Bone marrow (tissue), 2 donors: ENCODE measurements at regions not wholly inside any gene's neighbourhood (a gene's known extent, or its start where the extent isn't known, plus 50 kb on each side); places are given as distances from the start of the nearest gene placed in this dataset.

ENCODE experiments used
- DNase-seq, 2 donors: peaks; one replicate each; lab custom pipeline; 2025; lab: John Stamatoyannopoulos, UW

DNA sequence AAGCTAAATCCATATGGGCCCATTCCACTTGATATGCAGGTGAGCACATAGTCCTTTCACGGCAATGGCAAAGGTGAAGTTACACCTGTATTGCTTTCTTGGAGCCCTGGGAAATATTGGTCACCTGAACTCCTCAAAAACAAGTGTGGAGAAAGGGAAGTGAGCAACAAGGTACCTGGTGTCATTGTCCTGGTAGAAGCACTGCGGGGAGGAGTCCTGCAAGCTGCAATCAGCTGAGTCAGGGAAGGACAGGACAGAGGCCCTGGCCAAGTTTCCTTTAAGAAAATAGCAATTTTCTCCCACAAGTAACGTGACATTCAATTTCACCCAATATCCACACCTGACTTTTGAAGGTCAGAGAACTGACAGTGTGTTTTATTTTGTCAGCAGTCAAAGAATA lies 389.1 kb downstream of the IRS2 start:
- no peak for DNase-seq

DNA sequence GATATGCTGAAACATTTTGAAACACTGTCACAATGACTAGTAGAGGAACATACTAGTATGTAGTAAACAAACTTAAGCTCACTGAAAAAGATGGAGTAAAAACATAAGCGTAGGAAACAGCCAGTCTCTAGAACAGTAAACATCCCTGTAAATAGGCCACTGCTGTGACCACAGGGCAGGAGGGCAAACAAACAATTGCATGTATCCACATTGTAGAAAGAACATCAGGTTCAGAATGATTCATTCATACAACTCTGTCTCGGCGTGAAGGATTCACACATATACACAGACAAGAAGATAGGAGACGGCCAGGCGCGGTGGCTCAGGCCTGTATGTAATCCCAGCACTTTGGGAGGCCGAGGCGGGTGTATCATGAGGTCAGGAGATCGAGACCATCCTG lies 390.1 kb downstream of the IRS2 start:
- no peak for DNase-seq

DNA sequence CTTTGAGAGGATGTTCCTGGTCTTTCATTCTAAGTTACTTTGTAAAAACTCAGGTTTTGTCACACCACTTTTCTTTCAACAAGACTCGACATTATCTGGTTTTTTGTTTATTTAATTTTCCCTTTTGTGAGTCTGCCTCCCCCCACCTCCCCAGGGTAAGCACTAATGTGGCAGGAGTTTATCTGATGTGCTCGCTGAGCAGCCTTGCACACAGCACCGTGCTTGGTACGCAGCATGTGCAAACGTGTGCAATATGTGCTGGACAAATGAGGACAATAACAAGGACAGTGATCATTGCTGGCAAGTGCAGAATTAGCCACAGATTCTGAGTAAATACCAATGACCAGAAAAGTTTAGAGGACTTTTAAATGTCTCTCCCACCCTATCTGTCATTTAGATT lies 391.4 kb downstream of the IRS2 start:
- DNase-seq = no peak

DNA sequence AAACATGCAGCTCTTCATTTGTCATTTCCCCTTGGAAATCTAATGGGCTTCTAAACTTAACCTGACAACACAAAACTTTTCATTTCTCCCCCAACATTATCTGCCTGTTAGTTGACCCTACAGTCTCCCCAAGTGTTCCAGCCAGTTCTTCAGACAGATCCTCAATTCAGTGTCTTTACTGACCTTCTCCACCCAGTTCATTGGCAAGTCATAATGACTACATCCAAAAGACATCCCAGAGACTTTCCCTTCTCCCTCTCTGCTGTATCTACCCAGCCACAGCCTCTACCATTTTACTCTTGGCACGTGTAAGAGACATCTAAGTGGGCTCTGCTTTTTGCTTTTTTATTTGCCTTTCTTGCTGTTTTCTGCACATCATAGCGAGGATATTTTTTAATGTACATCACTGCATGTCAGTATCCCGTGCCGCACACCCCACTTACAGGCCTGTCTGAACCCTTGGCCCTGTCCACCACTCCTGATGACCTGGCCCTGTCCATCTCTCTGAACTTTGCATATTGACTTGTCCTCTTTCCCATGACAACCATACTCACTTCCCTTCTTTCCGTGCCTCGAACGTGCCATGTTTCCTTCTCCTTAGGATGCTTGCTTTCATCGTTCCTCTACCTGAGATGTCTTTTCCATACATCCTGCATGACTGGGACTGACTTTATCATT lies 391.9 kb downstream of the IRS2 start:
- DNase-seq = no peak

DNA sequence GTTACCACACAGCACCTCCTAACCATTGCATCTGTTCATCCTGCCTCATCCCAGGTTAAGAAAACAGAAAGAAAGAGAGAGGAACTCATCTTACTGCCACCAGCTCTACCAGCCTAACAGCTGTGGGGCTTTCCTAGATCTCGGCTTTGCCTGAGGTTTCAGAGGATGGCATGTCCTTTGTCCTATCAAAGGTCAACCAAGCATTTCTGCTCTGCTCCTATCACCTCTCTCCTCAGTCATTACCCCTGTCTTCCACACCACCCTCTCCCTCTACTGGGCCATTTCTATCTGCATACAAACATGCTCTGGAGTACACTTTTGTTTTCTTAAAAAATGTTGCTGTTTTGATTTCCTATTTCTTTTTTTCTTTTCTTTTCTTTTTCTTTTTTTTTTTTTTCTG lies 393.3 kb downstream of the IRS2 start:
- no peak for DNase-seq

DNA sequence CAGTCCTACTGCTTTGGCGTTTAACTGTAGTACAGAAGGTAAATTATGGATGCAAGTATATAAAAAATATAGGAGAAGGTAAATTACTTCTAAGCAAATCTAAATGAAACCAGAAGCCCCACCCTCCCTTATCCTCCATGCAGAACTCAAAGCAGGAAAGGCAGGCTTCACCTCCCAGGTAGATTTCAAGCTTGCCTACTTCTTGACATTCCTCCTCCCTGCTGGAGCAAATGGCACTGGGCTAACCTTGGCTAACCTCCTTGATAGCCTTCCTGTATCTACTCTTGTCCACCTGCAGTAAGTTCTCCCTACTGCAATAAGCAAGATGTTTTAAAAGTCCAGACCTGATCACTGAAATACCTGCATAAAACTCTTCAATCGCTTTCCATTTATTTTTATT lies 396.0 kb downstream of the IRS2 start:
- no peak for DNase-seq

DNA sequence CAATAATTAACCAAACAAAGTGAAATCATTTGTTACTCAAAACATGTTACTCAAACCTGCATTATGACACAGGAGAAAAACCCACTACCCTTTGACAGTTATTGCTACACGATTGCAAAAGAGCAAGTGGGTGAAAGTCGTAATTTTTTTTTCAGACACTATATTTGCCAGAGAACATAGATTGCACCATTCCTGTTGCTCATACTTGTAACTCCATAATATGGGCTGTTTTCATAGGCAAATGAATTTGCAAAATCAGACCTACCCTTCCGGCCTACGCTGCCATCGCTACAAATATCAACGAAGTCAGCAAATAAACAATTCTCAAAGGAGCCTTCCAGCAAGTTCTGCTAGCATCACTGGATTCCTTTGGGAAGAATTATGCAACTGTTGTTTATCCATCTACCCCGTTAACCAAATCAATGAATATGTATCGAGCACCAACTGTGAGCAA lies 396.5 kb downstream of the IRS2 start:
- peak in 1 of 2 donors; percentile 19 for DNase-seq

DNA sequence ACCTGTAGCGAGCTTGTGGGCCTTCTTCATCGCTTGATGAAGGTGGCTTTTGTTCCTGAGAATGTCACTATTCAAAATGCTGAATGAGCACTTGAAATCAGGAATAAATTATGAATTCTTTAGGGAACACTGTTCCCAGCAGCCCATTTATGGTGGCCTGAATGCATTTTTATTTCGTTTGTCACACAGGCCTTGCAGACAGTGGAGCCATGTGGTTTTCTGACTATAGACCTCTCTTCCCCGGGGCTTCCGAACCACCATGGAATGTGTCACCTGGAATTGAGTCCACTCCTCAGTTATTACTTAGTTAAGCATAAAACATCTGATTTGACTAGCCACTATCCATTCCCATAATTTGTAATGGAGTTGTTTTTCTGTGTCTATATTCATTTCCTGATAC lies 396.9 kb downstream of the IRS2 start:
- DNase-seq = no peak

DNA sequence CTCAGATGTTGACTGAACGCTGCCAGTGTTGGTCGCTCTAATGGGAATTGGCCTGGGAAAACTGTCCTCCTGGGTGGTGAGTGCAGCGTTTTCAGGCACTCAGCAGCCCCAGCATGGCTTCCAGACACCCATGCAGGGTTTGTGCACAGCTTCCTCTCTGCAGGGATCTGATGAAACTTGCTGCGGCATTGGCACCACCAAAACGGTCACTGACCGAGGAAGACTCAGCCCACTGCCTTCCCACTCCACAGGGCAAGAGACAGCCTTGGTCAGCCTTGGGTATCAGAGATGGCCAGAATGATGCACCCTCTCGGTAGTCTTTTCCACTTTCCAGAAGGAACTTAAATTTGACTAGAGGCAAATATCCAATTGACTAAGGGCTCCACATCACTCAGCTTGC lies 398.9 kb downstream of the IRS2 start:
- no peak for DNase-seq

DNA sequence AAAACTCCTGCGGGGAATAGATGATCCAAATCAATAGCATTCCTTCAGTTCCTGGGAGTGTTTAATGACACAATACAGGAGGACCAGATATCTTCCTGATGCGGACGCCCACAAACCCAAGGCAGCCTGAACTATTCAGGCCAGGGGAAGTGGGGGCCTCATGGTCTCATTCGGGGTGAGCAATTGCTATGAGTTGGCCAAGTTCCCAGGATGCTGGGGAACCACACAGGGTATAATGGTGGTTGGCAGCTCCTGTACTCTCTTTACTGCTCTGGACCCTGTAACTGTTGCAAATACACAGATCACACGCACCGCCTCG lies 401.2 kb downstream of the IRS2 start:
- DNase-seq = no peak

DNA sequence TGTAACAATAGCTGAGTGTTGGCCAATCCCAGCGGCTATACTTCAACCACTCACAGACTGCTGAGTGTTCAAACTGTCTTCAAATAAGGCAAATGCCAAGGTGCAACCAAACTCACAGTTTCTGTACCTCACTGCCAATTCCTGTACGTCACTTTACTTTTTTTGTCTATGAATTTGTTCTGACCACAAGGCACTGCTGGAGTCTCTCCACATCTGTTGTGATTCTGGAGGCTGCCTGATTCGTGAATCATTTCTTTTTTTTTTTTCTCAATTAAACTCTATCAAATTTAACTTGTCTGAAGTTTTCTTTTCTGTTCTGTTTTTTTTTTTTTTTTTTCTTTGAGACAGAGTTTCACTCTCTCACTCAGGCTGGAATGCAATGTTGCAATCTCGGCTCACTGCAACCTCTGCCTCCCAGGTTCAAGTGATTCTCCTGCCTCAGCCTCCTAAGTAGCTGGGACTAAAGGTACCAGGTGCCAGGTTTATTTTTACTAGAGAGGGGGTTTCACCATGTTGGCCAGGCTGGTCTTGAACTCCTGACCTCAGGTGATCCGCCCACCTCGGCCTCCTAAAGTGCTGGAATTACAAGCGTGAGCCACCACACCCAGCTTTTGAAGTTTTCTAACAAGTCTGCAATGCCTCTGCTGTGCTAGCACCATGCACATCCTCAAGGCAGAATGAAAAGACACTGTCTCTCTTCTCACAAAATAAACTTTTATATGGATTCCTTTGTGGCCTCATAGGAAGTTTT lies 401.7 kb downstream of the IRS2 start:
- DNase-seq = no peak

DNA sequence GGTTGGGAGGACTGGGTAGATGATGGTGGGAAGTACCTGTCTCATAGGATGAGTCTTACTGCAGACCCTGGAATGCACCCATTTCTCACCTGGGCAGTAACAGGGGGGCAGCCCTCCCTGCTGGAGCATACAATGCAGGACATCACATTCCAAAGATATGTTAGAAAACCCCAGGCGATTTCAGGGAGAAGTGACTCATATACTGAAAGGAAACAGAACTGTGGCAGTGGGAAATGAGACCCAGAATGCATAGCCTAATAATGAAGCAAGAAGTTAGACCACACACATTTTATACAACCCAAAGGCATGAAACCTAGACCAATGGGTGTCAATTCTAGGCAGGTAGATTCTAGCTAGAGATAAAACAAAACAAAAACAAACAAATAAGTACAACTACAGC lies 402.7 kb downstream of the IRS2 start:
- DNase-seq = no peak

DNA sequence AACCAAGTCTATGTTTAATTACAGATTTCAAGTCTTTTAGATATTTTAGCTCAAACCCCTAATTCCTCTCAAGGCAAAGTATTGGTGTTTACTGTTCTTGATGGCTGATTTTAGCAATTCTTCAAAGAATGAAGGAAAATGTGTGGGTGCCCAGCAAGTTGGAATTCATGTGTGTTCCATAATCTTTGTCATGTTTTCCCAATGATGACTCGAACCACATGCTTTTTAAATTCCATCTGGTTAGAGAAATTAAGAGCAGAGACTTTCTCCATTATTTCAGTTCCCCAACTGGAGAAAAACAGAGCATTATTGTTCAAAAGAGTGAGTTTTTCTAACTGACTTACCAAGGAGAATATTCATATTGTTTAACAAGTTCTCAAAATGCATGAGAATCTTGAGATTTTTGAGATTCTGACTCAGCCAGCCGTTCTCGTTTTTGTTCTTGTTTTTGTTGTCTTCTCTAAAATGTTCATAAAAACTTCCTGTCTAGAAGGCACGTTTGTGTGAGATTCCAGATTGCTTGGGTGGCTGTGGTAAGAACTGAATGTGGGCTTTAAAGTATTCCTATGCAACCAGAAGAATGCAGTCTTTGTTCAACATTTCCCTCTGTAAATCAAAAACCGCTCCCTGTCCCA lies 404.7 kb downstream of the IRS2 start:
- DNase-seq = no peak

DNA sequence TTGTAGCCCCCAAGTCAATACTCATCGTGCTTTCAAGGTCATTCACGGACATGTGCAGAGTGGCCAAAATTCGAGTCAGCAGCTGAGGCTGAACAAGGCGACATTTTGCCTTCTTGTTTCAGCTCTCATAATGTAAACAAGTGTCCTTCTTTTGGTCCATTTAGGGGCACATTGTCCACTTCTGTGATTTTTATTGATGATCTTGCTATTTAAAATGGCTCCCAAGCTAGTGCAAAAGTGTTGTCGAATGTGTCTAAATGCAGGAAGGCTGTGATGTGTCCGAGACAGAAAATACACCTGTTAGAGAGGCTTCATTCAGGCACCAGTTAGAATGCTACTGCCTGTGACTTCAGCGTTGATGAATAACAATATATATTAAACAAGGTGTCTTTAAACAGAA lies 405.9 kb downstream of the IRS2 start:
- DNase-seq = no peak

DNA sequence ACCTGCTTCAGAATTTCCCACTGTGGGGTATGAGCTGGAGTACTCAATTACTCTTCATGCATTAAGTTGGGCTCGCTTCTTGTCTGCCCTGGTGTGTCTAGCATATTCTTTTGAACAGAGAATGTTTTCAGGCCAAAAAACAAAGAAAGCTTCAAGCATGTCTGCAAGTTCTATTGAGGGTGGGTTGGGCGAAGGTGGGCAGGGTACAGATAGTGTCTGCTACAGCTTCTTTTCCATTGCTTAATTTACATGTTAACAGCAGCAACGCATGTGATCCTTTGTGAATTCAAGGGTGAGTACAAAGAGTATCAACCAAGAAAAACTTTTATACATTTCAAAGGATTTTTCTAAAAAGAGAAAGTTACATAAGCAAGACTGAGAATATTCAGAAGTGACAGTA lies 406.5 kb downstream of the IRS2 start:
- DNase-seq = no peak

DNA sequence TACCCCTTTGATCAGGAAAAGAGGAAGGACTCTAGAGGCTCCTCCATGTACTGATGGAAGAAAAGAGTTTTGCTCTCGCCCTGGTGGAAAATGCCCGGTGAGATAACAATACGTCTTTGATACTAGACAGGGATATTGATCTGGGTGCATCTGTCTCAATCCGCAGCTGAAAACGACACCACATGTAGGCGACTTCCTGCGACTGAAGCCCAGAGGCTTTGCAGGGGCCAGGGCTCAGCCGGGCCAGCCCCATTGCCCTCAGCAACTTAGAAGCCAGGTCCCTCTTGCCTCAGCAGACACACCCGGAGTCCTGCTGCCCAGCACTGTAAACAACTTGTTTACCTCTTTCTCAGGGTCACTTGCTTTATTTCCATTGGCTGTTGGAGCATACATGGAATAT lies 409.4 kb downstream of the IRS2 start:
- no peak for DNase-seq

DNA sequence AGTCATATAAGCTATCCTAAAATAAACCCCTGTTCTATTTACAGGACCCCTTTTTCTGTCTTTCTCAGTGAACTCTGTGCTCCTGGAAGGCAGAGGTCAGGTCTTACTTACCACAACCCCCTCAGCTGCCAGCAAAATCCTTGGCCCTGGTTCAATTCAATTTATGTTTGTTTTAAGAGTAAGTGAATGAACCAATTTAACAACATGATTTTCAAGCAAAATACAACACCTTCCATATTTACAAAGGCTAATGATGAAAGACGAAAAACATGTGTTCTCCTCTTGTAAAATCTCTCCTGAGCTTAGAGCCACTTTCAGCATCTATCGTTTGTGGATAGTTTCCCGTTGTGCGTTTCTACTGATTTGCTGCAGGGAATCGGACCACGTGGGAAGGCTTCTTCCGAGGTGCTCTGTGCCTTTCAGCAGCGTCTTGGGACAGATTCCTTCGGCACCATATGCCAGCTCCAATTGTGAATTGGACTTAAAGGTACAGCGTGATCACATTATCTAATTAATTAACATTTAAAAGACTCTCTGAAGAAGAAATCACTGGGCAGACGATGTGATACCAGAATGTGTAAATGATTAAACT lies 411.7 kb downstream of the IRS2 start:
- DNase-seq = no peak

DNA sequence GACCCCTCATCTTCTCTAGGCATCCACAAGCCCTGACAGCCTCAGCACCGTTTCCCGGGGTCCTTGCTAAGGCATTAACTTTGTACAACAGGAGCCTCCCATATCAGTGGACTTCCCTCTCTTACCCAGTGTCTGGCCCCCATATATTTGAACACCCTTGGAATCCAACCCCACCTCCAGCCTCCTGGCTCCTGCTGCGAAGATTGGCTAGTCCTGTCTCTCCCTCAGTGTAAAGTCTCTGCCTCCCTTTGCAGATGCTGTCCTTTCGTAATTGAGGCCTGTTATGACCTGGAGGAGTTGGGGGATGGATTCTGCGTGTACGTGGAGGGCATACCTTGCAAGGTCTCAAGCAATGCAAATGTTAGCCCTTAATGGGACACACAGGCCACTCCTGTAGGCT lies 413.7 kb downstream of the IRS2 start:
- DNase-seq = no peak

DNA sequence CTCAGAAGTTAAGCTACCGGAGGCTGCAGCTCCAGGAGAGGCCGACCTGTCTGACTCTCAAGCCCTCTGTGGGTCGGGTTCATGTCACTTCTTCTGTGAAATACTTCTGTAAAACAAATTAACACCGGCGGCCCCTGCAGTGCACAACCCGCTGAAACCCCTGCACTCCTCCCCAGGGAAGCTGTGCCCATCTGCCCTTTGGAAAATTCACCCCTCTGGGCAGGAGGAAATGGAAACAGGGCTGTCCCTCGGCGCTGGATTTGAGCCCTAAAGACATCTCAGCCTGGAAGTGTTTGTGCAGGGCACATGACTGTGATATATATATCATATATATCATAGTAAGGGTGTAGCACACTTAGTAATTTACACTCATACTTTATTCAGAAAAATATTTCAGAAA lies 415.3 kb downstream of the IRS2 start:
- DNase-seq = no peak

DNA sequence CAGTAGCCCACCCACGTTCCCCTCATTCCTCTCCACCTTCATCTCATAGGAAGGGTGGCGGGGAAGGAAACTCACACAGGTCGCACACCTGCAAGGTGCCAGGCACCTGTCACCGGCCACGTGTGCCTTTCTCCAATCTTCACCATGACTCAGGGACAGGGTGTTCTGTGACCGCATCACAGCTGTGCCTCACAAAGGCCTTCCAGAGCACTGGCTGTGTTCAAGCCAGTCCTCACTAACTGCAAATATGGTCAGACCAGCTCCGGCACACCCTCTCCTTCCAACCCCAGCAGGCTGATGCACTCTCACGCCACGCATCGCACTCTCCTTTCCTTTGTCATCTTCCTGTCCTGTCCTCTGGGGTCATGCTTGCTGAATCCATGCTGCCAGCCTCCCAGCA lies 415.9 kb downstream of the IRS2 start:
- DNase-seq = no peak

DNA sequence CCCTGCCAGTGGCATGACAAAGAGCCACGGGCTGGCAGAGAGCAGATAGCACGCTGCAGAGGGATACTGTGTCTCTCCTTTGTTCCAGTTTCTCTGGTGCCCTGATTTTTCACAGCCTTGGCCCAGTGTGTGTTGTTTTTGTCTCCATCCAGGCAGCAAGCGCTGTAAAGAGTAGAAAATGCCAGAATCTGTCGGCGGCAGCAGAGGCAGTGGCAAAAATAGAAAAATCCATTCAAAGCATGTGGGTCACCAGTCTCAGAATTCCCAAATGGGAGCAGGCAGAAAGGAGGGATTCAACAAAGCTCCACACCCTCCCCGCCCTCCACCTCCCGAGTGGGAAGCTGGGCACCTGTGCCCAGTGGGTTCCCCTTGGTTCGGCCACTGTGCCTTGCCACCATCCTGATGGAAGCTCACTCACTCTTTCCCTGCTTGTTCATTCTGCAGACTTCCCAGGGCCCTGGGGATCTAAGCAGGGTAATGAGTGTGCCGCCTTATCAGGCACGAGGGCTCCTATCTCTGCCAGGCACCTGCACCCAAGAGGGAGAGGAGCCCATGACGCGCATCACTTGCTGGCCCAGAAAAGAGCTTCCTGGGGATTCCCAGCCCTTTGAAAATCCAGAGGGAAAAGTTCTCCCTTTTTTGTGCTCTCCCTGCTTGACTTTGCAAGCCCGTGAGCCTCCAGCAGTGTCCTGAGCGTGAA lies 416.9 kb downstream of the IRS2 start:
- DNase-seq = no peak

DNA sequence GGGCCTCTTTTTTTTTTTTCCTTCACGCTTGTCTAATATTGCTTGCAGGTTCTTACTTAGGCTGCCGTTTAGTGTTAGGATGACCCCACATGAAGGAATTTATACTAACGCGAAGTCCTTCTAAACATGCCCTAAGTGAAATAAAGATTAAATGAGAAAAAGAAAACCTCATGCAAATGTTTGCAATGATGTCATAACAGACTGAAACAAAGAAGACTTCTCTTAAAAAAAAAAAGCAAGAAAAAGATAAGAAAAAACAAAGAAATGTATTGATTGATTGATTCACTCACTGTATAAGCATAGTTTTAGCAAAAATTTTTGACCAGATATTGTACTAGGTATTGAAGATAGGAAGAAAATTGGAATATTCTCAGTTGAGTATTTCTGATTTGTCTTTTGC lies 418.2 kb downstream of the IRS2 start:
- no peak for DNase-seq

DNA sequence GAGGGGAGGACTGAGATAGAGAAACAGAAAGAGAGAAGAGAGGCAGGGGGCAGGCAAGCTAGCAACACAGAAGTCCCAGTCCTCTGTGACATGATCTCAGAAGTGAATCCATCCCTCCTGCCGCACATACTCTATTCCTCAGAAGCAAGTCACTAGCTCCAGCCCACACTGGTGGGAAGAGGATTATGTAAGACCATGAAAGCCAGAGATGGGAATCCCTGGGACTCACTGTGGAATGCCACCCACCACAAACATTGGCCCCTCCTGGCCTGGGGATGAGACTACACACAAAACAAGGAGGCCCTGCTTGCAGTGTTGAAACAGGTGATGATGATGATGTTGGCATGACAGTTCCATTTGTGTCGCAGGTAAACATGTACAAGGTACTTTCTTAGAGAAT lies 419.9 kb downstream of the IRS2 start:
- no peak for DNase-seq
